CD4-positive, CD25-positive, alpha-beta regulatory T cell (primary cell): ENCODE measurements at regions not wholly inside any gene's neighbourhood (a gene's known extent, or its start where the extent isn't known, plus 50 kb on each side); places are given as distances from the start of the nearest gene placed in this dataset.

Source experiments
- ATAC-seq, 2 donors: fragments of 150-1000 bp; cut with Tn5 transposase; one replicate each; pipeline ENCODE4 v1.10.0; 2021; ENCODE audit warnings: low read depth in 2 of 2, moderate number of reproducible peaks in 2 of 2, moderate library complexity in 1 of 2
- DNase-seq, 3 donors: peaks; one replicate each; pipeline versions ENCODE4 v3.0.0 to v3.0.0-alpha.2; 2012 to 2022; ENCODE audit warnings: mixed read lengths in 1 of 3
- H3K27ac ChIP-seq: one replicate; pipeline ENCODE4 v1.7.0; 2013; ENCODE audit warnings: mild to moderate bottlenecking, low read length; ENCODE audit not compliant: insufficient read depth, poor library complexity, severe bottlenecking
- H3K27me3 ChIP-seq: one replicate; pipeline ENCODE4 v1.7.0; 2013; ENCODE audit warnings: low read length; ENCODE audit not compliant: control insufficient read depth, insufficient read depth
- H3K36me3 ChIP-seq: one replicate; pipeline ENCODE4 v1.7.0; 2013; ENCODE audit warnings: mild to moderate bottlenecking, low read length, moderate library complexity; ENCODE audit not compliant: control insufficient read depth, insufficient read depth
- H3K4me1 ChIP-seq: 2 replicates; pipeline ENCODE4 v1.7.0; 2013; ENCODE audit warnings: mild to moderate bottlenecking, low read length; ENCODE audit not compliant: insufficient read depth, control insufficient read depth, poor library complexity, severe bottlenecking
- H3K4me3 ChIP-seq: one replicate; pipeline ENCODE4 v1.7.0; 2013; ENCODE audit warnings: low read depth, mild to moderate bottlenecking, low read length, moderate library complexity
- H3K9me3 ChIP-seq, 2 experiments: 1 replicate in 1 of 2; 2 replicates in 1 of 2; pipeline ENCODE4 v1.7.0; 2013; ENCODE audit warnings: low read length in 2 of 2, mild to moderate bottlenecking in 1 of 2, moderate library complexity in 1 of 2; ENCODE audit not compliant: control insufficient read depth in 2 of 2
- H3K27ac Mint-ChIP-seq, 3 donors: one replicate each; pipeline ENCODE4 v1.8.0; 2020 to 2022; ENCODE audit warnings: mild to moderate bottlenecking in 3 of 3, mixed read lengths in 3 of 3, moderate library complexity in 2 of 3
- H3K27me3 Mint-ChIP-seq: one replicate; pipeline ENCODE4 v1.8.0; 2022; ENCODE audit warnings: mild to moderate bottlenecking, mixed read lengths
- H3K36me3 Mint-ChIP-seq: one replicate; pipeline ENCODE4 v1.8.0; 2020; ENCODE audit warnings: mixed read lengths
- H3K4me1 Mint-ChIP-seq, 4 donors: one replicate each; pipeline ENCODE4 v1.8.0; 2020 to 2022; ENCODE audit warnings: mixed read lengths in 4 of 4, mild to moderate bottlenecking in 1 of 4
- H3K4me3 Mint-ChIP-seq, 4 donors: one replicate each; pipeline ENCODE4 v1.8.0; 2020 to 2022; ENCODE audit warnings: mild to moderate bottlenecking in 4 of 4, mixed read lengths in 4 of 4, moderate library complexity in 3 of 4
- H3K9me3 Mint-ChIP-seq, 7 donors: one replicate each; pipeline ENCODE4 v1.8.0; 2020 to 2022; ENCODE audit warnings: mixed read lengths in 7 of 7, mild to moderate bottlenecking in 3 of 7, moderate library complexity in 2 of 7

- Histone ChIP-seq H3K9me3 (no peaks in the 10 kb centered on the region), H3K27ac (no peak overlapping the region), H3K27me3 (no peaks in the 10 kb centered on the region), H3K36me3 (no peaks in the 10 kb centered on the region), H3K4me3 (no peak overlapping the region), H3K4me1 (no peaks in the 10 kb centered on the region)
- Mint-ChIP-seq H3K4me1 (no peaks in the 10 kb centered on the region), H3K9me3 (peaks cover 0 to 5% (median 1%) of the 10 kb centered on the region in 7 donors), H3K27me3 (no peaks in the 10 kb centered on the region), H3K4me3 (no peak overlapping the region), H3K27ac (no peak overlapping the region), H3K36me3 (no peaks in the 10 kb centered on the region)
- no peak for DNase-seq
- ATAC-seq, result no peak
Observed at GRCh38 chr9:78879324-78880100, 582.6 kb downstream of the PSAT1 start.

- H3K27ac ChIP-seq, result no peak overlapping the region
- Mint-ChIP-seq H3K27ac (no peak overlapping the region), H3K27me3 (no peaks in the 10 kb centered on the region), H3K36me3 (no peaks in the 10 kb centered on the region), H3K4me3 (no peak overlapping the region), H3K4me1 (no peaks in the 10 kb centered on the region), H3K9me3 (peaks cover 0 to 9% (median 1%) of the 10 kb centered on the region in 7 donors)
- H3K9me3 ChIP-seq, result no peaks in the 10 kb centered on the region
- no peaks in the 10 kb centered on the region for H3K4me1 ChIP-seq
- DNase-seq, result no peak
- H3K4me3 ChIP-seq, result no peak overlapping the region
- no peaks in the 10 kb centered on the region for H3K27me3 ChIP-seq
- H3K36me3 ChIP-seq, result no peaks in the 10 kb centered on the region
- ATAC-seq, result no peak
Observed at GRCh38 chr9:78881295-78881694, 584.4 kb downstream of the PSAT1 start.

- H3K36me3 ChIP-seq, result no peaks in the 10 kb centered on the region
- H3K4me3 Mint-ChIP-seq, result no peak overlapping the region
- DNase-seq, result no peak
- no peak overlapping the region for H3K27ac Mint-ChIP-seq
- ATAC-seq, result no peak
- no peaks in the 10 kb centered on the region for H3K27me3 Mint-ChIP-seq
- H3K9me3 Mint-ChIP-seq, result peaks cover 0 to 9% (median 1%) of the 10 kb centered on the region in 7 donors
- no peaks in the 10 kb centered on the region for H3K4me1 Mint-ChIP-seq
- no peaks in the 10 kb centered on the region for H3K9me3 ChIP-seq
- no peak overlapping the region for H3K4me3 ChIP-seq
- H3K36me3 Mint-ChIP-seq, result no peaks in the 10 kb centered on the region
- H3K4me1 ChIP-seq, result no peaks in the 10 kb centered on the region
- no peak overlapping the region for H3K27ac ChIP-seq
- no peaks in the 10 kb centered on the region for H3K27me3 ChIP-seq
Observed at GRCh38 chr9:78882481-78882880, 585.6 kb downstream of the PSAT1 start.

GRCh38 chr9:78884611-78885150, 587.8 kb downstream of the PSAT1 start:
- H3K36me3 Mint-ChIP-seq, result no peaks in the 10 kb centered on the region
- Histone ChIP-seq H3K27me3 (no peaks in the 10 kb centered on the region), H3K4me1 (no peaks in the 10 kb centered on the region), H3K4me3 (no peak overlapping the region), H3K27ac (no peak overlapping the region), H3K9me3 (no peaks in the 10 kb centered on the region), H3K36me3 (no peaks in the 10 kb centered on the region)
- no peaks in the 10 kb centered on the region for H3K27me3 Mint-ChIP-seq
- no peak overlapping the region for H3K4me3 Mint-ChIP-seq
- no peak overlapping the region for H3K27ac Mint-ChIP-seq
- no peaks in the 10 kb centered on the region for H3K4me1 Mint-ChIP-seq
- ATAC-seq (no peak), DNase-seq (no peak)
- H3K9me3 Mint-ChIP-seq, result peaks cover 1 to 9% (median 6%) of the 10 kb centered on the region in 7 donors

- Mint-ChIP-seq H3K27me3 (no peaks in the 10 kb centered on the region), H3K4me3 (no peak overlapping the region), H3K9me3 (peaks cover 0 to 12% (median 4%) of the 10 kb centered on the region in 7 donors), H3K4me1 (no peaks in the 10 kb centered on the region), H3K36me3 (no peaks in the 10 kb centered on the region), H3K27ac (no peak overlapping the region)
- ATAC-seq, result no peak
- Histone ChIP-seq H3K27me3 (no peaks in the 10 kb centered on the region), H3K36me3 (no peaks in the 10 kb centered on the region), H3K4me1 (no peaks in the 10 kb centered on the region), H3K9me3 (no peaks in the 10 kb centered on the region), H3K27ac (no peak overlapping the region), H3K4me3 (no peak overlapping the region)
- no peak for DNase-seq
Observed at GRCh38 chr9:78892182-78892581, 595.3 kb downstream of the PSAT1 start.

GRCh38 chr9:78892769-78893168, 595.8 kb downstream of the PSAT1 start:
- Histone ChIP-seq H3K27ac (no peak overlapping the region), H3K4me1 (no peaks in the 10 kb centered on the region), H3K27me3 (no peaks in the 10 kb centered on the region), H3K36me3 (no peaks in the 10 kb centered on the region), H3K9me3 (no peaks in the 10 kb centered on the region), H3K4me3 (no peak overlapping the region)
- peaks cover 0 to 12% (median 4%) of the 10 kb centered on the region in 7 donors for H3K9me3 Mint-ChIP-seq
- no peak overlapping the region for H3K27ac Mint-ChIP-seq
- ATAC-seq, result no peak
- DNase-seq, result no peak
- no peaks in the 10 kb centered on the region for H3K27me3 Mint-ChIP-seq
- H3K4me1 Mint-ChIP-seq, result no peaks in the 10 kb centered on the region
- H3K4me3 Mint-ChIP-seq, result no peak overlapping the region
- H3K36me3 Mint-ChIP-seq, result no peaks in the 10 kb centered on the region

- H3K4me3 ChIP-seq, result no peak overlapping the region
- no peak overlapping the region for H3K27ac ChIP-seq
- no peaks in the 10 kb centered on the region for H3K9me3 ChIP-seq
- H3K36me3 ChIP-seq, result no peaks in the 10 kb centered on the region
- Mint-ChIP-seq H3K4me1 (no peaks in the 10 kb centered on the region), H3K36me3 (no peaks in the 10 kb centered on the region), H3K9me3 (peaks cover 0 to 7% (median 3%) of the 10 kb centered on the region in 7 donors), H3K27me3 (no peaks in the 10 kb centered on the region), H3K27ac (no peak overlapping the region), H3K4me3 (no peak overlapping the region)
- ATAC-seq (no peak), DNase-seq (no peak)
- no peaks in the 10 kb centered on the region for H3K4me1 ChIP-seq
- H3K27me3 ChIP-seq, result no peaks in the 10 kb centered on the region
Observed at GRCh38 chr9:78893774-78894401, 597.0 kb downstream of the PSAT1 start.
